HepG2 (cell line): ENCODE measurements at regions not wholly inside any gene's neighbourhood (a gene's known extent, or its start where the extent isn't known, plus 50 kb on each side); places are given as distances from the start of the nearest gene placed in this dataset.

Source experiments
- ATAC-seq: fragments of 200-7000 bp; cut with Tn5 transposase; 3 replicates; pipeline ENCODE4 v1.9.1; 2020; ENCODE audit warnings: mild to moderate bottlenecking, moderate library complexity
- BruUV-seq: library from RNA; stranded (reverse); fragments of 400-500 nt; replicated peaks from 2 replicates; lab custom pipeline; 2021; lab: Mats Ljungman, UMichigan
- CTCF ChIA-PET: fragments of 300-600 bp; formaldehyde crosslinking; extraction: SDS; loops from one replicate; lab custom pipeline; 2021; ENCODE audit warnings: low total read pairs, inconsistent platforms, low intra/inter-chr PET ratio; lab: Yijun Ruan, JAX
- POLR2A ChIA-PET: fragments of 350-600 bp; sonication (Branson Sonifier 250); formaldehyde crosslinking; loops from one replicate; lab custom pipeline; 2020; ENCODE audit warnings: antibody characterized with exemption, inconsistent platforms; lab: Yijun Ruan, JAX
- DNase-seq: peaks from one replicate; pipeline ENCODE4 v3.0.0-alpha.2; 2015; ENCODE audit warnings: low spot score
- FAIRE-seq: peaks from 3 replicates; lab custom pipeline; 2011; peaks lifted over from hg19 to GRCh38; lab: Jason Lieb, UNC
- H2AFZ ChIP-seq: one replicate; pipeline ENCODE4 v1.6.1; 2011; ENCODE audit warnings: low read length, inconsistent platforms
- H3K27ac ChIP-seq: fragments of 300-600 bp; 3 replicates; pipeline ENCODE4 v1.8.0; 2011; ENCODE audit warnings: mixed run types, mild to moderate bottlenecking, mixed read lengths, low read length, inconsistent platforms; ENCODE audit not compliant: insufficient read depth; ENCODE audit errors: extremely low read length
- H3K27me3 ChIP-seq, 2 experiments: fragments of 200-600 bp in 1 of 2; 2 replicates in 1 of 2; 3 replicates in 1 of 2; pipeline versions ENCODE4 v1.6.0 to v1.8.0; 2011; ENCODE audit warnings: low read length in 2 of 2, mild to moderate bottlenecking in 2 of 2, moderate library complexity in 2 of 2, inconsistent platforms in 1 of 2; ENCODE audit not compliant: insufficient read depth in 2 of 2, control insufficient read depth in 1 of 2
- H3K36me3 ChIP-seq, 2 experiments: fragments of 200-600 bp in 1 of 2; replicated peaks in 1 of 2; 2 replicates in 1 of 2; 3 replicates in 1 of 2; pipeline versions ENCODE4 v1.5.1 to v1.8.0; 2011; ENCODE audit warnings: low read length in 2 of 2, inconsistent platforms in 1 of 2; ENCODE audit not compliant: insufficient read depth in 2 of 2, control insufficient read depth in 1 of 2
- H3K4me1 ChIP-seq: 2 replicates; pipeline ENCODE4 v1.5.1; 2012; ENCODE audit warnings: low read length, inconsistent platforms; ENCODE audit not compliant: insufficient read depth
- H3K4me2 ChIP-seq: 2 replicates; pipeline ENCODE4 v1.6.0; 2011; ENCODE audit warnings: low read depth, low read length, inconsistent platforms
- H3K4me3 ChIP-seq, 3 experiments: fragments of 200-600 bp in 1 of 3; sonication (generic), shearing (Covaris generic) in 1 of 3; replicated peaks in 1 of 3; 2 replicates each; pipeline ENCODE4 v1.5.1; 2011 to 2016; ENCODE audit warnings: low read length in 3 of 3, inconsistent platforms in 2 of 3, low read depth in 2 of 3, mild to moderate bottlenecking in 2 of 3, control low read depth in 1 of 3, mixed read lengths in 1 of 3; ENCODE audit not compliant: insufficient read depth in 1 of 3
- H3K79me2 ChIP-seq: one replicate; pipeline ENCODE4 v1.6.1; 2011; ENCODE audit warnings: low read length, inconsistent platforms; ENCODE audit not compliant: insufficient read depth
- H3K9ac ChIP-seq: 2 replicates; pipeline ENCODE4 v1.6.0; 2011; ENCODE audit warnings: mild to moderate bottlenecking, low read depth, low read length, inconsistent platforms; ENCODE audit not compliant: insufficient read depth
- H3K9me3 ChIP-seq: 2 replicates; pipeline ENCODE4 v1.5.1; 2012; ENCODE audit warnings: mild to moderate bottlenecking, low read length
- H4K20me1 ChIP-seq: 2 replicates; pipeline ENCODE4 v1.6.0; 2011; ENCODE audit warnings: inconsistent platforms, mild to moderate bottlenecking, low read length, moderate library complexity; ENCODE audit not compliant: insufficient read depth
- TEAD2 ChIP-seq: sonication (generic); formaldehyde crosslinking; IDR thresholded peaks from 2 replicates; pipeline ENCODE4 v1.9.0; 2021; ENCODE audit warnings: missing genetic modification reagents
- ZNF737 ChIP-seq: sonication (generic); formaldehyde crosslinking; IDR thresholded peaks from 2 replicates; pipeline ENCODE4 v1.5.0; 2020; ENCODE audit warnings: missing genetic modification reagents, mild to moderate bottlenecking, borderline replicate concordance
- ZNF773 ChIP-seq: sonication (generic); formaldehyde crosslinking; IDR thresholded peaks from 2 replicates; pipeline ENCODE4 v1.4.0; 2020; ENCODE audit warnings: missing genetic modification reagents, borderline replicate concordance
- WGBS: methylation state at CpG from one replicate; pipeline ENCODE4 v1.1.6; 2017; ENCODE audit warnings: low lambda C conversion rate; 5-methylcytosine and 5-hydroxymethylcytosine counted together
- in situ Hi-C: cut with HindIII; loops from 2 replicates; pipeline ENCODE4 v1.10.0; 2017; ENCODE audit warnings: low pct_unique_long_range_greater_than_20kb; ENCODE audit not compliant: extremely low pct_ligation_motif_present
- intact Hi-C: fragments of 100-400 bp; cut with micrococcal nuclease; formaldehyde crosslinking; loops from one replicate; pipeline ENCODE4 v1.10.0; 2022; ENCODE audit not compliant: unreplicated experiment
- TF ChIP-seq, protein P1 (sequence below): sonication (generic); formaldehyde crosslinking; IDR thresholded peaks from 2 replicates; pipeline ENCODE4 v1.9.0; 2021; ENCODE audit warnings: missing genetic modification reagents, borderline replicate concordance
- TF ChIP-seq, protein P2 (sequence below): sonication (generic); formaldehyde crosslinking; IDR thresholded peaks from 2 replicates; pipeline ENCODE4 v1.5.0; 2020; ENCODE audit warnings: missing genetic modification reagents
- TF ChIP-seq, protein P3 (sequence below): sonication (generic); formaldehyde crosslinking; IDR thresholded peaks from 2 replicates; pipeline ENCODE4 v1.9.0; 2021; ENCODE audit warnings: missing genetic modification reagents, borderline replicate concordance
- TF ChIP-seq, protein P4 (sequence below): IDR thresholded peaks from 2 replicates; pipeline ENCODE4 v1.6.1; 2016; ENCODE audit warnings: missing compliant biosample characterization, missing genetic modification reagents, borderline replicate concordance
- TF ChIP-seq, protein P5 (sequence below): sonication (generic); formaldehyde crosslinking; IDR thresholded peaks from 2 replicates; pipeline ENCODE4 v1.5.0; 2020; ENCODE audit warnings: mild to moderate bottlenecking, missing genetic modification reagents

DNA sequence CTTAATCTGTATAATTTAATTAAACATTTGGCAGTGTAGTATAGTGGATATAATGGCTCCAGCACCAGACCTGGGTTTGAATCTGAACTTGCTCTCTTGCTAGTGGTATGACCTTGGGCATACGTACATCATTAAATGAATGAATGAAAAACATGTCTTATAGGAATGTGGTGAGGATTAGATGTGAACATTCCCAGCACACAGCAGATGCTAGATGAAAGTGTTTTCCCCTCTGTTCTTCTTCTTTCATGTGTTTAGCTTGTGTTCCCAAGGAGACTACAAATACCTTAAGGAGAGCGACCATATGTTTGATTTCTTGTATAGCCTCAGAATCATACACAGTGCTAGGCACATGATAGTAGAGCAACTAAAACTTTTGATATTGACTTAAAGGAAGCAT is 56.5 kb downstream of the CT47B1 start:
- Histone ChIP-seq H3K9me3 (no peaks in the 10 kb centered on the region), H3K4me2 (no peak overlapping the region), H3K27me3 (no peaks in the 10 kb centered on the region), H3K36me3 (no peaks in the 10 kb centered on the region), H3K4me1 (no peaks in the 10 kb centered on the region), H3K79me2 (no peaks in the 10 kb centered on the region), H2AFZ (no peak overlapping the region), H3K9ac (no peak overlapping the region), H4K20me1 (no peaks in the 10 kb centered on the region), H3K27ac (no peak overlapping the region), H3K4me3 (no peak overlapping the region)
- no TSS peak for BruUV-seq
- TF ChIP-seq, protein P1, sequence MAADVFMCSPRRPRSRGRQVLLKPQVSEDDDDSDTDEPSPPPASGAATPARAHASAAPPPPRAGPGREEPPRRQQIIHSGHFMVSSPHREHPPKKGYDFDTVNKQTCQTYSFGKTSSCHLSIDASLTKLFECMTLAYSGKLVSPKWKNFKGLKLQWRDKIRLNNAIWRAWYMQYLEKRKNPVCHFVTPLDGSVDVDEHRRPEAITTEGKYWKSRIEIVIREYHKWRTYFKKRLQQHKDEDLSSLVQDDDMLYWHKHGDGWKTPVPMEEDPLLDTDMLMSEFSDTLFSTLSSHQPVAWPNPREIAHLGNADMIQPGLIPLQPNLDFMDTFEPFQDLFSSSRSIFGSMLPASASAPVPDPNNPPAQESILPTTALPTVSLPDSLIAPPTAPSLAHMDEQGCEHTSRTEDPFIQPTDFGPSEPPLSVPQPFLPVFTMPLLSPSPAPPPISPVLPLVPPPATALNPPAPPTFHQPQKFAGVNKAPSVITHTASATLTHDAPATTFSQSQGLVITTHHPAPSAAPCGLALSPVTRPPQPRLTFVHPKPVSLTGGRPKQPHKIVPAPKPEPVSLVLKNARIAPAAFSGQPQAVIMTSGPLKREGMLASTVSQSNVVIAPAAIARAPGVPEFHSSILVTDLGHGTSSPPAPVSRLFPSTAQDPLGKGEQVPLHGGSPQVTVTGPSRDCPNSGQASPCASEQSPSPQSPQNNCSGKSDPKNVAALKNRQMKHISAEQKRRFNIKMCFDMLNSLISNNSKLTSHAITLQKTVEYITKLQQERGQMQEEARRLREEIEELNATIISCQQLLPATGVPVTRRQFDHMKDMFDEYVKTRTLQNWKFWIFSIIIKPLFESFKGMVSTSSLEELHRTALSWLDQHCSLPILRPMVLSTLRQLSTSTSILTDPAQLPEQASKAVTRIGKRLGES (CRISPR knock-in tag), result no peak
- TF ChIP-seq, protein P2, sequence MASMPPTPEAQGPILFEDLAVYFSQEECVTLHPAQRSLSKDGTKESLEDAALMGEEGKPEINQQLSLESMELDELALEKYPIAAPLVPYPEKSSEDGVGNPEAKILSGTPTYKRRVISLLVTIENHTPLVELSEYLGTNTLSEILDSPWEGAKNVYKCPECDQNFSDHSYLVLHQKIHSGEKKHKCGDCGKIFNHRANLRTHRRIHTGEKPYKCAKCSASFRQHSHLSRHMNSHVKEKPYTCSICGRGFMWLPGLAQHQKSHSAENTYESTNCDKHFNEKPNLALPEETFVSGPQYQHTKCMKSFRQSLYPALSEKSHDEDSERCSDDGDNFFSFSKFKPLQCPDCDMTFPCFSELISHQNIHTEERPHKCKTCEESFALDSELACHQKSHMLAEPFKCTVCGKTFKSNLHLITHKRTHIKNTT, result no peak
- 65% methylated on average over 2 of the region's 2 CpGs for WGBS
- in situ Hi-C loops, result no loop called here
- ChIA-PET CTCF (no interaction called here), POLR2A (no interaction called here)
- FAIRE-seq (no peak), ATAC-seq (no peak), DNase-seq (no peak)
- intact Hi-C loops, result no loop called here

DNA sequence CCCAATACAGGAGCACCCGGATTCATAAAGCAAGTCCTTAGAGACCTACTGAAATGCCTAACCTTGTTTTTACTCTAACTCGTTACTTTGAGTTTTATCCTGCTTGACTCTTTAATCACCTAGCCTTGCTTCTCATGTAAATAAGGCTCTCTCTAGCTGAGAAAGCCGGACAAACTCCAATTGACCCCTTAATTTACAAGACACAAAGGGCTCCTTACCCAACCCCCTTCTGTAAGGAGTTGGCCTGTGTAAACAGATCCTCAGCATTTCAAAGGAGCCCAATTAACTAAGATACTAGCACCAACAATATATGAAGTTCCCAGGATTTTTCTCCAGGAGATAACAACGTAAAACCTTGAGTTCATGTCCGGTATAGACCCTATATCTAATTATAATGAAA is 61.7 kb downstream of the CT47B1 start:
- Histone ChIP-seq H4K20me1 (no peaks in the 10 kb centered on the region), H3K9ac (no peak overlapping the region), H3K27ac (no peak overlapping the region), H3K9me3 (no peaks in the 10 kb centered on the region), H3K36me3 (no peaks in the 10 kb centered on the region), H3K4me2 (no peak overlapping the region), H3K27me3 (no peaks in the 10 kb centered on the region), H3K4me3 (no peak overlapping the region), H2AFZ (no peak overlapping the region), H3K4me1 (no peaks in the 10 kb centered on the region)
- DNase-seq, result no peak
- FAIRE-seq, result no peak
- intact Hi-C loops, result no loop called here
- 0% methylated on average over 5 of the region's 5 CpGs for WGBS
- in situ Hi-C loops, result no loop called here
- CTCF ChIA-PET, result no interaction called here
- no peak for ATAC-seq
- no TSS peak for BruUV-seq
- no peak for TF ChIP-seq ZNF737 (CRISPR knock-in tag)
- TF ChIP-seq ZNF773 (CRISPR knock-in tag), result no peak
- TF ChIP-seq, protein P3, sequence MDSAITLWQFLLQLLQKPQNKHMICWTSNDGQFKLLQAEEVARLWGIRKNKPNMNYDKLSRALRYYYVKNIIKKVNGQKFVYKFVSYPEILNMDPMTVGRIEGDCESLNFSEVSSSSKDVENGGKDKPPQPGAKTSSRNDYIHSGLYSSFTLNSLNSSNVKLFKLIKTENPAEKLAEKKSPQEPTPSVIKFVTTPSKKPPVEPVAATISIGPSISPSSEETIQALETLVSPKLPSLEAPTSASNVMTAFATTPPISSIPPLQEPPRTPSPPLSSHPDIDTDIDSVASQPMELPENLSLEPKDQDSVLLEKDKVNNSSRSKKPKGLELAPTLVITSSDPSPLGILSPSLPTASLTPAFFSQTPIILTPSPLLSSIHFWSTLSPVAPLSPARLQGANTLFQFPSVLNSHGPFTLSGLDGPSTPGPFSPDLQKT (CRISPR knock-in tag), result no peak
- TF ChIP-seq, protein P4, sequence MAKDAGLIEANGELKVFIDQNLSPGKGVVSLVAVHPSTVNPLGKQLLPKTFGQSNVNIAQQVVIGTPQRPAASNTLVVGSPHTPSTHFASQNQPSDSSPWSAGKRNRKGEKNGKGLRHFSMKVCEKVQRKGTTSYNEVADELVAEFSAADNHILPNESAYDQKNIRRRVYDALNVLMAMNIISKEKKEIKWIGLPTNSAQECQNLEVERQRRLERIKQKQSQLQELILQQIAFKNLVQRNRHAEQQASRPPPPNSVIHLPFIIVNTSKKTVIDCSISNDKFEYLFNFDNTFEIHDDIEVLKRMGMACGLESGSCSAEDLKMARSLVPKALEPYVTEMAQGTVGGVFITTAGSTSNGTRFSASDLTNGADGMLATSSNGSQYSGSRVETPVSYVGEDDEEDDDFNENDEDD (CRISPR knock-in tag), result no peak
- TF ChIP-seq TEAD2 (CRISPR knock-in tag), result no peak
- TF ChIP-seq, protein P5, sequence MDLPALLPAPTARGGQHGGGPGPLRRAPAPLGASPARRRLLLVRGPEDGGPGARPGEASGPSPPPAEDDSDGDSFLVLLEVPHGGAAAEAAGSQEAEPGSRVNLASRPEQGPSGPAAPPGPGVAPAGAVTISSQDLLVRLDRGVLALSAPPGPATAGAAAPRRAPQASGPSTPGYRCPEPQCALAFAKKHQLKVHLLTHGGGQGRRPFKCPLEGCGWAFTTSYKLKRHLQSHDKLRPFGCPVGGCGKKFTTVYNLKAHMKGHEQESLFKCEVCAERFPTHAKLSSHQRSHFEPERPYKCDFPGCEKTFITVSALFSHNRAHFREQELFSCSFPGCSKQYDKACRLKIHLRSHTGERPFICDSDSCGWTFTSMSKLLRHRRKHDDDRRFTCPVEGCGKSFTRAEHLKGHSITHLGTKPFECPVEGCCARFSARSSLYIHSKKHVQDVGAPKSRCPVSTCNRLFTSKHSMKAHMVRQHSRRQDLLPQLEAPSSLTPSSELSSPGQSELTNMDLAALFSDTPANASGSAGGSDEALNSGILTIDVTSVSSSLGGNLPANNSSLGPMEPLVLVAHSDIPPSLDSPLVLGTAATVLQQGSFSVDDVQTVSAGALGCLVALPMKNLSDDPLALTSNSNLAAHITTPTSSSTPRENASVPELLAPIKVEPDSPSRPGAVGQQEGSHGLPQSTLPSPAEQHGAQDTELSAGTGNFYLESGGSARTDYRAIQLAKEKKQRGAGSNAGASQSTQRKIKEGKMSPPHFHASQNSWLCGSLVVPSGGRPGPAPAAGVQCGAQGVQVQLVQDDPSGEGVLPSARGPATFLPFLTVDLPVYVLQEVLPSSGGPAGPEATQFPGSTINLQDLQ (CRISPR knock-in tag), result no peak
- TF ChIP-seq, all 625 proteins: peak for 0
- POLR2A ChIA-PET, result no interaction called here
- no peaks in the 10 kb centered on the region for H3K79me2 ChIP-seq
